ENCODE measurements at regions not wholly inside any gene's neighbourhood (a gene's known extent, or its start where the extent isn't known, plus 50 kb on each side); places are given as distances from the start of the nearest gene placed in this dataset.

DNA sequence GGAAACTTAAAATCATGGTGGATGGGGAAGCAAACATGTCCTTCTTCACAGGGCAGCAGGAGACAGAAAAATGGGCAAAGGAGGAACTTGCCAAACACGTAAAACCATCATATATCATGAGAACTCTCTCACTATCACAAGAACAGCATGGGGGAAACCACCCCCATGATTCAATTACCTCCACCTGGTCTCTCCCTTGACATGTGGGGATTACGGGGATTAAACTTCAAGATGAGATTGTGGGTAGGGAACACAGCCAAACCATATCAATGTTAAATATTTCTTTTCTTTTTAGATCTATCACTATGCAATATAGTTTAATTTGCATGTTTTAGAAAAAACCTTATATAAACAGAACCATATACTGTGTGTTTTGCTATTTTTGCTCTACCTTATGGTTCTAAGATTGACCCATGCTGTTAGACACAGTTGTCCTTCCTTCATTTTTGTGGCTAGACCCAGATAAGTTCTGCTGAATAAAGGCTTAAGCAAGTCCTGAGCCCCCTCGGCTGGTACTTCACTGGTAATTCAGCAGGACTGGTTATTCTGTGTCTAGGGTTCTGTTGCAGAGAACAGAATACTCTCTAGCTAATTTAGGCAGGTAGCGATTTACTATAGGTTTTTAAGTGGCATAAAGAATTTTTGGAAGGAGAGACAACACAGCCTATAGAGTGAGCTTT is 253.7 kb upstream of the HMGA2 start:
- Histone ChIP-seq H3K27ac (no peak overlapping the region), H3K9me3 (peaks cover 0 to 2% (median 0%) of the 10 kb centered on the region in 4 donors), H3K4me3 (no peak overlapping the region), H3K27me3 (no peaks in the 10 kb centered on the region), H3K4me1 (peaks cover 0 to 13% (median 0%) of the 10 kb centered on the region in 4 donors), H3K36me3 (no peaks in the 10 kb centered on the region)
- DNase-seq = no peak
- intact Hi-C loops (cut with DNase I) = no loop called here
- no peak for TF ChIP-seq EP300 (IDR thresholded peaks at IDR 0.05)
- TF ChIP-seq POLR2AphosphoS5 (IDR thresholded peaks at IDR 0.05) = no peak
- no peak for TF ChIP-seq POLR2A (IDR thresholded peaks at IDR 0.05)
- TF ChIP-seq, protein P1, sequence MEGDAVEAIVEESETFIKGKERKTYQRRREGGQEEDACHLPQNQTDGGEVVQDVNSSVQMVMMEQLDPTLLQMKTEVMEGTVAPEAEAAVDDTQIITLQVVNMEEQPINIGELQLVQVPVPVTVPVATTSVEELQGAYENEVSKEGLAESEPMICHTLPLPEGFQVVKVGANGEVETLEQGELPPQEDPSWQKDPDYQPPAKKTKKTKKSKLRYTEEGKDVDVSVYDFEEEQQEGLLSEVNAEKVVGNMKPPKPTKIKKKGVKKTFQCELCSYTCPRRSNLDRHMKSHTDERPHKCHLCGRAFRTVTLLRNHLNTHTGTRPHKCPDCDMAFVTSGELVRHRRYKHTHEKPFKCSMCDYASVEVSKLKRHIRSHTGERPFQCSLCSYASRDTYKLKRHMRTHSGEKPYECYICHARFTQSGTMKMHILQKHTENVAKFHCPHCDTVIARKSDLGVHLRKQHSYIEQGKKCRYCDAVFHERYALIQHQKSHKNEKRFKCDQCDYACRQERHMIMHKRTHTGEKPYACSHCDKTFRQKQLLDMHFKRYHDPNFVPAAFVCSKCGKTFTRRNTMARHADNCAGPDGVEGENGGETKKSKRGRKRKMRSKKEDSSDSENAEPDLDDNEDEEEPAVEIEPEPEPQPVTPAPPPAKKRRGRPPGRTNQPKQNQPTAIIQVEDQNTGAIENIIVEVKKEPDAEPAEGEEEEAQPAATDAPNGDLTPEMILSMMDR (IDR thresholded peaks at IDR 0.05) = no peak
- WGBS, 2 donors = 79 to 90% methylated on average over 4 of the region's 4 CpGs

DNA sequence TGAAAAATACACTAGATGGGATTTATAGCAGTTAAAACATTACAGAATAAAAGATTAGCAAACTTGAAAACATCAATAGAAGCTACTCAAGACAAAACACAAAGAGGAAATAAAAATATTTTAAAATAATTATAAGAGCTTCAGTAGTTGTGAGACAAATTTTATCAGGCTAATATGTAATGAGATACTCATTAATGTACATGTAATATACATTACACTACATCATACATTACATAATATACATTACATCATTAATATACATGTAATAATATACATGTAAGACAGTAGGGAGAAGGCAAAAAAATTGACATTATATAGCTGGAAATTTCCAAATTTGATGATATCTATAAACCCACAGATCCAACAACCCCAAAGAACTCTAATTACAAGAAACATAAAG is 249.4 kb upstream of the HMGA2 start:
- Histone ChIP-seq H3K27me3 (no peaks in the 10 kb centered on the region), H3K36me3 (no peaks in the 10 kb centered on the region), H3K4me3 (no peak overlapping the region), H3K4me1 (no peaks in the 10 kb centered on the region), H3K9me3 (peaks cover 0 to 2% (median 0%) of the 10 kb centered on the region in 4 donors), H3K27ac (no peak overlapping the region)
- TF ChIP-seq EP300 (IDR thresholded peaks at IDR 0.05) = no peak
- TF ChIP-seq POLR2A (IDR thresholded peaks at IDR 0.05) = no peak
- no peak for TF ChIP-seq POLR2AphosphoS5 (IDR thresholded peaks at IDR 0.05)
- TF ChIP-seq, protein P1 (IDR thresholded peaks at IDR 0.05) = no peak
- no peak for DNase-seq
- intact Hi-C loops (cut with DNase I) = no loop called here

DNA sequence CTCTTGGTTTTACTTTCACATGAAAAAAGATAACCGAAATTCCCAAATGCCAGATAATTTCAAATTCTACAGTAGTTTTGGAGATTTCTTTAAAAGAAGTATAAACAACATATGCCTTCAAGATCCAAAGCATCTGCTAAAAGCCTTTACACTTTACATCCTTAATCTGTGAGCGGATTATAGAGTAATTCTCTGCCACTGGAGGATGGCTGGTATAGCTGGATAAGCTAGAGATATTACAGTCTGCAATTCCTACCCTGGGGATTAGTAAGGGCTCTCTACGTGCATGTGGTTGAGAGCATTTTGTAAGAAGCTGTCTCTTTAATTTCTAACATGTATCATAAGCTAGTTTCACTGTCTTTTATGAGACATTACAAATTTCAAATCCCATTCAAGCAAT is 240.3 kb upstream of the HMGA2 start:
- DNase-seq = no peak
- intact Hi-C loops (cut with DNase I) = no loop called here
- no peaks in the 10 kb centered on the region for H3K9me3 ChIP-seq
- 87% methylated on average over 3 of the region's 3 CpGs for WGBS, 2 donors
- H3K4me1 ChIP-seq = no peaks in the 10 kb centered on the region
- no peak for TF ChIP-seq POLR2A (IDR thresholded peaks at IDR 0.05)
- TF ChIP-seq EP300 (IDR thresholded peaks at IDR 0.05) = no peak
- TF ChIP-seq, protein P1 (IDR thresholded peaks at IDR 0.05) = no peak
- no peak for TF ChIP-seq POLR2AphosphoS5 (IDR thresholded peaks at IDR 0.05)
- H3K4me3 ChIP-seq = no peak overlapping the region
- H3K27me3 ChIP-seq = no peaks in the 10 kb centered on the region
- no peaks in the 10 kb centered on the region for H3K36me3 ChIP-seq
- no peak overlapping the region for H3K27ac ChIP-seq

DNA sequence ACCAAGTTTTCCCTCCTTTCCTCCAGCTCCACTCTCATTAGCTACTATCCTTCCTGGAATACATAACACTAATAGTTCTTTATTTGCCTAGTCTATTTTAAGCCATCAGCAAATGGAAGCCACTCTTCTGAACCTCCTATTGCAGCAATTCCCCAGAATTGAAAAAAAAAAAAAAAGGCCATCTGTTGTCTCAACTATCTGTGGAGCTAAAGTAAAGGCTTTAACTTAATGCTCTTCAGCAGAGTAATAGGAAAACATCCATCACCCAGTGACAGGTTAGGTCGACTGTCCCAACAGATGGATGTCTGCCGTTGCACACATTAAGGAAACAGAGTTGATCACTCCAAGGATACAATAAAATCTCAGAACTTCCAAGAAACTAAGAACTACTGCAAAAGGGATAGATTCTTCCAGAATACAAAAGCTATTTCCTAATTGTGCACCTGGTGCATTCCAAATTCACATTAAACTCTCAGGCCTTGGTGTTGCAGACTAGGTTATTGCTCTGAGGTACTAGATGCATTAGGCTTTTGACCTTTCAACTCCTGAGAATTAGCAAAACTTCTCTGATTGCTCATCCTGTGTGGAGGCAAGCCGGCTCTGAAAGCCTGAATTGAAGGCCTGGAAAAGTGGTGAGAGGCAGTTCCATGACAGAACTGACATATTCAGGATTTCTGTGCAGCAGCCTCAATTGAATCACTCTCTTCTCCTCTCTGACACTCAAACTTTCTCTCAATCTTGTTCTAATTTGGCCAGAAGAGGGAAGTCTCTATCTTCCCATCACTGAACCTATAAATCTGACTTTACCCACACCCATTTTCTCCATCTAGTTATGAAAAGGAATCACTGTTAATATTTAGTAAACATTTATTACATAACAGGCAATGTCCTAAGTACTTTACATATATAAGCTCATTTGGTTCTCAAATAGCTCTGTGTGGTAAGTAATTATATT is 238.4 kb upstream of the HMGA2 start:
- H3K4me3 ChIP-seq = no peak overlapping the region
- H3K9me3 ChIP-seq = no peaks in the 10 kb centered on the region
- DNase-seq = no peak
- no peaks in the 10 kb centered on the region for H3K36me3 ChIP-seq
- no peak overlapping the region for H3K27ac ChIP-seq
- intact Hi-C loops (cut with DNase I) = no loop called here
- TF ChIP-seq, protein P1 (IDR thresholded peaks at IDR 0.05) = no peak
- TF ChIP-seq POLR2A (IDR thresholded peaks at IDR 0.05) (no peak), POLR2AphosphoS5 (IDR thresholded peaks at IDR 0.05) (no peak), EP300 (IDR thresholded peaks at IDR 0.05) (no peak)
- H3K27me3 ChIP-seq = no peaks in the 10 kb centered on the region
- no peaks in the 10 kb centered on the region for H3K4me1 ChIP-seq
- 48 to 74% methylated on average over 3 of the region's 3 CpGs for WGBS, 2 donors

All from sigmoid colon (tissue), 6 donors.